ENCODE measurements at regions not wholly inside any gene's neighbourhood (a gene's known extent, or its start where the extent isn't known, plus 50 kb on each side); places are given as distances from the start of the nearest gene placed in this dataset.

DNA sequence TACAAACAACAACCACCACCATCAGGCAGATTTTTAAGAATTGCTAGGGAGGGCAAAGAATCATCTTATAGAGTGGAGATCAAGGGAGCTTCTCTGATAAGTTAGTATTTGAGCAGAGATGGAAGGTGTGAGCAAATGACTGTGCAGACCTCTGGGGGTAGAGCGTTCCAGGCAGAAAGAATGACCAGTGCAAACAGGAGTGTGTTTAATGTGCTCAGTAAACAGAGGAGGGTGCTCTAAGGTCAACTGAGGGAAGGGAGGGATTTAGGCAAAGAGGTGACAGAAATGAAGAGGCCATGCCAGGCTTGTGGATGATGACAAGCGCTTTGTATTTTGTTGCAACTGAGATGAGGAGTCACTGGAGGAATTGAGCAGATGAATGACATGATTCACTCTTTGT, 172.5 kb upstream of the GJB5 start:
- TF ChIP-seq TAF1 (IDR thresholded peaks at IDR 0.05; ENCODE audit: low read depth, low read length) (no peak), POLR2A (IDR thresholded peaks at IDR 0.05; ENCODE audit: low read depth, low read length) (no peak)

Measured in GM12891 (cell line).